Neural progenitor cell (in vitro differentiated cells): ENCODE measurements at regions not wholly inside any gene's neighbourhood (a gene's known extent, or its start where the extent isn't known, plus 50 kb on each side); places are given as distances from the start of the nearest gene placed in this dataset.

Experiments
- EZH2 ChIP-seq: fragments of 200-600 bp; sonication (generic); IDR thresholded peaks from 2 replicates; pipeline ENCODE4 v1.6.1; 2017; ENCODE audit warnings: antibody characterized with exemption, mild to moderate bottlenecking, moderate library complexity
- EZH2phosphoT487 ChIP-seq: fragments of 200-600 bp; sonication (generic); IDR thresholded peaks from 2 replicates; pipeline ENCODE4 v1.6.1; 2017; ENCODE audit warnings: antibody characterized with exemption
- TF ChIP-seq, protein P1 (sequence below): fragments of 200-600 bp; sonication (generic); IDR thresholded peaks from 2 replicates; pipeline ENCODE4 v1.5.1; 2017; ENCODE audit warnings: antibody characterized with exemption, mild to moderate bottlenecking

DNA sequence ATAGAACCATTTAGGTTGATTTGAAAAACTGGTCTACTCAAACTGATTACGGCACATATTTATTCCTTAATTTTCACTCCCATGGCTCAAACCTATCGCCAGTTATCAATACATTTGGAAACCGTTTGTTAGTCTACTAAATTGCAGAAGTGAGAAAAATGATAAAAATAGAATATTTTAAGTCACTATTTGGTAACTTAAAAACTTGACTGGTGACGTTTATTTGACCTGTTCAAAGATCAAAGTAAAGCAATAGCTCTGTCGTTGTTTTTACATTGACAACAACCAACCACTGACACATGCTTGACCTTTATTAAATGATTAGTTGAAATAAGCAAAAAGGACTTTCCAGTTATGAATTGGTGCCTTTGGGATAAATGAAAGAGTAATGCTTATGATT is 402.9 kb upstream of the MAP3K7 start:
- TF ChIP-seq, protein P1, sequence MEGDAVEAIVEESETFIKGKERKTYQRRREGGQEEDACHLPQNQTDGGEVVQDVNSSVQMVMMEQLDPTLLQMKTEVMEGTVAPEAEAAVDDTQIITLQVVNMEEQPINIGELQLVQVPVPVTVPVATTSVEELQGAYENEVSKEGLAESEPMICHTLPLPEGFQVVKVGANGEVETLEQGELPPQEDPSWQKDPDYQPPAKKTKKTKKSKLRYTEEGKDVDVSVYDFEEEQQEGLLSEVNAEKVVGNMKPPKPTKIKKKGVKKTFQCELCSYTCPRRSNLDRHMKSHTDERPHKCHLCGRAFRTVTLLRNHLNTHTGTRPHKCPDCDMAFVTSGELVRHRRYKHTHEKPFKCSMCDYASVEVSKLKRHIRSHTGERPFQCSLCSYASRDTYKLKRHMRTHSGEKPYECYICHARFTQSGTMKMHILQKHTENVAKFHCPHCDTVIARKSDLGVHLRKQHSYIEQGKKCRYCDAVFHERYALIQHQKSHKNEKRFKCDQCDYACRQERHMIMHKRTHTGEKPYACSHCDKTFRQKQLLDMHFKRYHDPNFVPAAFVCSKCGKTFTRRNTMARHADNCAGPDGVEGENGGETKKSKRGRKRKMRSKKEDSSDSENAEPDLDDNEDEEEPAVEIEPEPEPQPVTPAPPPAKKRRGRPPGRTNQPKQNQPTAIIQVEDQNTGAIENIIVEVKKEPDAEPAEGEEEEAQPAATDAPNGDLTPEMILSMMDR, result no peak
- TF ChIP-seq EZH2, result no peak
- no peak for TF ChIP-seq EZH2phosphoT487
